ENCODE measurements at regions not wholly inside any gene's neighbourhood (a gene's known extent, or its start where the extent isn't known, plus 50 kb on each side); places are given as distances from the start of the nearest gene placed in this dataset.

GRCh38 chr15:95869920-95870319 lies 460.6 kb upstream of the NR2F2 start:
- no peak for DNase-seq (ENCODE audit: low spot score)

GRCh38 chr15:95872366-95872771 lies 458.1 kb upstream of the NR2F2 start:
- DNase-seq (ENCODE audit: low spot score), result no peak

GRCh38 chr15:95874637-95875036 lies 455.9 kb upstream of the NR2F2 start:
- no peak for DNase-seq (ENCODE audit: low spot score)

- no peak for DNase-seq (ENCODE audit: low spot score)
These were observed 455.3 kb upstream of the NR2F2 start for GRCh38 chr15:95875121-95875643.

GRCh38 chr15:95880031-95880570 lies 450.4 kb upstream of the NR2F2 start:
- no peak for DNase-seq (ENCODE audit: low spot score)

GRCh38 chr15:95880630-95881029 lies 449.9 kb upstream of the NR2F2 start:
- no peak for DNase-seq (ENCODE audit: low spot score)

GRCh38 chr15:95883064-95883463 lies 447.4 kb upstream of the NR2F2 start:
- no peak for DNase-seq (ENCODE audit: low spot score)

- no peak for DNase-seq (ENCODE audit: low spot score)
These were observed 446.2 kb upstream of the NR2F2 start for GRCh38 chr15:95884276-95884675.

- no peak for DNase-seq (ENCODE audit: low spot score)
These were observed 442.7 kb upstream of the NR2F2 start for GRCh38 chr15:95887666-95888390.

- DNase-seq (ENCODE audit: low spot score), result no peak
These were observed 441.7 kb upstream of the NR2F2 start for GRCh38 chr15:95888762-95889161.

GRCh38 chr15:95894407-95894956 lies 436.0 kb upstream of the NR2F2 start:
- DNase-seq (ENCODE audit: low spot score), result no peak

GRCh38 chr15:95895508-95895907 lies 435.0 kb upstream of the NR2F2 start:
- DNase-seq (ENCODE audit: low spot score), result no peak

- no peak for DNase-seq (ENCODE audit: low spot score)
These were observed 432.8 kb upstream of the NR2F2 start for GRCh38 chr15:95897651-95898050.

GRCh38 chr15:95898761-95899160 lies 431.7 kb upstream of the NR2F2 start:
- no peak for DNase-seq (ENCODE audit: low spot score)

- DNase-seq (ENCODE audit: low spot score), result no peak
These were observed 429.2 kb upstream of the NR2F2 start for GRCh38 chr15:95901271-95901670.

GRCh38 chr15:95902606-95903005 lies 427.9 kb upstream of the NR2F2 start:
- DNase-seq (ENCODE audit: low spot score), result no peak

- DNase-seq (ENCODE audit: low spot score), result no peak
These were observed 427.1 kb upstream of the NR2F2 start for GRCh38 chr15:95903352-95903751.

- DNase-seq (ENCODE audit: low spot score), result no peak
These were observed 419.8 kb upstream of the NR2F2 start for GRCh38 chr15:95910643-95911212.

- no peak for DNase-seq (ENCODE audit: low spot score)
These were observed 418.8 kb upstream of the NR2F2 start for GRCh38 chr15:95911570-95912279.

- no peak for DNase-seq (ENCODE audit: low spot score)
These were observed 418.2 kb upstream of the NR2F2 start for GRCh38 chr15:95912280-95912625.

GRCh38 chr15:95912728-95913127 lies 417.8 kb upstream of the NR2F2 start:
- DNase-seq (ENCODE audit: low spot score), result no peak

GRCh38 chr15:95916568-95916967 lies 413.9 kb upstream of the NR2F2 start:
- DNase-seq (ENCODE audit: low spot score), result no peak

- DNase-seq (ENCODE audit: low spot score), result no peak
These were observed 412.0 kb upstream of the NR2F2 start for GRCh38 chr15:95918525-95918924.

Measured in ecto neural progenitor cell (in vitro differentiated cells).